ENCODE measurements at regions not wholly inside any gene's neighbourhood (a gene's known extent, or its start where the extent isn't known, plus 50 kb on each side); places are given as distances from the start of the nearest gene placed in this dataset.

DNA sequence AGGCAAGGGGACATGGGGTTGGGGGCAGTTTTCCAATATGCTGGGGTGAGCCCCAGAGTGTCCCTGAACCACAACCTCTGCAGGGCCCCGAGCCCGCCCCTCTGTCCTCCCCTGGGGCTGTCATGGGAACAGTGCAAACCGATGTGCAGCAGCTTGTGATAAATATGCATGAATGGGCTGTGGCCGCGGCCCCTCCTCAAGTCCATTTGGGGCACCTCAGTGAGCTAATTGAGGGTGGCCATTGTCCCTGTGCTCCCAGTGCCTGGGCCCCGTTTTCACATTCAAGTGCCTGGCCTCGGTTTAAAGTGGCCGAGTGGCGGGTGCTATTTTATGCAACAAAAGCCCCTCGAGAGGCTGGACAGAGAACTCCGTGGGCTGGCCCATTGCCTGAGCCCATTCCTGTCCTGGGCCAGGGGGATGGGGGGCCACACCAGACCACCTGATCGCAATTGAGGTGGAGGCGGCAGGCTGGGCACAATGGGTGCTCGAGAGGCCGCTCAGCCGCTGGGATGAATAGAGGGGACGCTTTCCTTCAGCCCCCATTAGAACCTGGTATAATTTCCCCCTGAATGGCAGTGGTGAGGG lies 193.7 kb downstream of the FOXD2 start:
- Histone ChIP-seq H3K27ac (ENCODE audit: low read depth, low read length) (no peak overlapping the region), H4K91ac (replicated peaks; ENCODE audit: insufficient read length, low read length) (no peak overlapping the region), H3K4ac (replicated peaks; ENCODE audit: insufficient read length, low read depth, low read length) (no peak overlapping the region), H3K4me2 (ENCODE audit: insufficient read depth in 1 of 2, low read depth in 2 of 2, low read length in 2 of 2) (no peak overlapping the region), H2AK5ac (ENCODE audit: low read depth, low read length) (no peak overlapping the region), H2BK120ac (replicated peaks; ENCODE audit: low read depth, low read length) (no peak overlapping the region), H3K9ac (replicated peaks in 1 of 4; ENCODE audit: extremely low read depth in 1 of 4, low read depth in 3 of 4, low read length in 3 of 4) (no peak overlapping the region), H4K20me1 (replicated peaks in 1 of 2; ENCODE audit: control insufficient read depth in 1 of 2, insufficient read depth in 2 of 2, low read length in 2 of 2) (no peaks in the 10 kb centered on the region), H3K23me2 (ENCODE audit: low read depth, low read length) (no peaks in the 10 kb centered on the region), H2AFZ (ENCODE audit: low read length) (no peak overlapping the region), H2BK15ac (ENCODE audit: low read length) (no peak overlapping the region), H3K23ac (ENCODE audit: insufficient read length) (no peak overlapping the region), H3K79me1 (ENCODE audit: low read depth, low read length) (no peaks in the 10 kb centered on the region), H3K79me2 (ENCODE audit: control insufficient read depth in 1 of 2, insufficient read depth in 2 of 2, low read length in 2 of 2) (no peaks in the 10 kb centered on the region), H3K4me3 (ENCODE audit: extremely low read depth in 1 of 4, insufficient read depth in 2 of 4, low read depth in 3 of 4, low read length in 4 of 4) (no peak overlapping the region), H2BK5ac (ENCODE audit: low read depth, low read length) (no peak overlapping the region), H3K18ac (ENCODE audit: extremely low read depth, low read length) (no peak overlapping the region), H4K5ac (ENCODE audit: insufficient read length, low read depth, low read length) (no peak overlapping the region), H4K8ac (ENCODE audit: extremely low read depth, insufficient read depth, low read length) (peak overlapping the region; percentile 52; the same call in 1 of the 2 replicates), H3K27me3 (replicated peaks in 1 of 4; ENCODE audit: control insufficient read depth in 3 of 4, extremely low read depth in 1 of 4, insufficient read depth in 3 of 4, low read length in 3 of 4) (no peaks in the 10 kb centered on the region), H3K9me3 (ENCODE audit: insufficient read depth in 2 of 2, low read depth in 1 of 2, low read length in 1 of 2) (no peaks in the 10 kb centered on the region), H3K14ac (ENCODE audit: insufficient read length) (no peak overlapping the region), H3K36me3 (ENCODE audit: control insufficient read depth in 2 of 4, insufficient read depth in 4 of 4, low read length in 3 of 4) (no peaks in the 10 kb centered on the region), H3K4me1 (replicated peaks in 1 of 4; ENCODE audit: control insufficient read depth in 3 of 4, insufficient read depth in 4 of 4, low read length in 3 of 4) (peaks cover 0 to 3% (median 0%) of the 10 kb centered on the region in 4 experiments; a peak in 2 of 7 replicates), H2BK12ac (ENCODE audit: low read depth, low read length) (no peak overlapping the region), H2BK20ac (ENCODE audit: low read length) (no peak overlapping the region), H3K56ac (replicated peaks; ENCODE audit: insufficient read length, low read depth, low read length) (no peak overlapping the region)
- POLR2A ChIA-PET (ENCODE audit: partially characterized antibody): no interaction called here
- FAIRE-seq (no peak), DNase-seq (ENCODE audit: low read depth in 1 of 2, low spot score in 2 of 2) (no peak)
- CTCF ChIA-PET (ENCODE audit: partially characterized antibody): interaction anchor here (0.7 to 2.5 kb wide), 13 partner anchors 9 to 194 kb away, joined by 3 to 14 read pairs (median 4); partner anchors contain the start of gene FOXD2
- WGBS, 2 experiments (ENCODE audit: extremely low coverage in 1 of 2, insufficient coverage in 1 of 2, insufficient read length in 1 of 2, insufficient replicate concordance in 2 of 2, low coverage in 1 of 2, low lambda C conversion rate in 2 of 2, missing lambda C conversion rate in 1 of 2): 93% methylated on average over 17 of the region's 17 CpGs; no CpG with 5 or more reads in 1 of the 2 experiments
- TF ChIP-seq BACH1 (IDR thresholded peaks at IDR 0.05; ENCODE audit: low read length): no peak
- TF ChIP-seq POLR2AphosphoS5 (IDR thresholded peaks at IDR 0.05; ENCODE audit: low read depth, low read length): no peak
- TF ChIP-seq RXRA (IDR thresholded peaks at IDR 0.05; ENCODE audit: insufficient read depth, low read depth, low read length): no peak

All from H1 (cell line).